GM18867 (cell line): ENCODE measurements at regions not wholly inside any gene's neighbourhood (a gene's known extent, or its start where the extent isn't known, plus 50 kb on each side); places are given as distances from the start of the nearest gene placed in this dataset.
"Not testable (repeated sequence)": the region's sequence is repeated elsewhere in the genome, so short reads cannot be mapped to it uniquely, and the experiment has no call there.

Experiments used
- ATAC-seq: cut with Tn5 transposase; IDR thresholded peaks from one replicate; pipeline ENCODE4 v1.9.1; 2021; ENCODE audit warnings: mild to moderate bottlenecking, moderate library complexity; ENCODE audit not compliant: unreplicated experiment

DNA sequence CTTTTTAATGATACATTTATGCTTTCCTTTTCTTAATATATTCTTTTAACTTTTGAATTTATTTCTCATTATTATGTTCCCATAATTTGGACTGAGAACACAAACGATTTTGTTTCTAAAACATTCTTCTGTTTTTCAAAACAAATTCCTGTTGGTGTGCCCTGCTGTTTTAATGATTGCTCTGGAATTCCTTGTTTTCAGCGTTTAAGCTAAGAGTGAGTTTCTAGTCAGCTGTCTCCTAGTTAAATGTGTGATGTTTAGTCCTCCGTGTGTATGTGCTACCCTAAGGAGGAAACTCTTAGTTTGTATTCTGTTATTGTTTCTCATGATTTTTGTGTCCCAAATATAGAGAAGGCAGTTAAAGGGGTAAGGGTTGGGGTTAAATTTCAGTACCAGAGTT lies 306.1 kb upstream of the RGS17 start:
- ATAC-seq, result no peak

GRCh38 chr6:153436351-153436750 lies 305.3 kb upstream of the RGS17 start:
- ATAC-seq, result peak; percentile 63

DNA sequence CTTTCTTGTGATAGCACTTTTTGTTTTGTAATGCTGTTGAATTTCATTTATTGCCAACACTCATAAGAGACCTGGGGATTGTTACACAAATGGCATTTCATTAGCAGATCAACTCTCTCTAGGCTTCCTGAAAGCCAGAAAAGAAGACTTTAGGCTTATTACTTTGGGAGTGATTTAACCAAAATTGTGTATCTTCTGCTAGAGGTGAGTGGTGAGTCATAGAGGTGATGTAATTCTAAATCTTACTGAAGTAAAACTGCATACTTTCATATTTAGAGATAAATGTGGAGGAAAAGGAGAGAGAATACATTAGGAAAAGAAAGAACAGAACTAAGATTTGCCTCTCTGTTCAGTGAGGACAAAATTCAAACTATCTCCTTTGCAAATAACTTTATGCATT lies 304.7 kb upstream of the RGS17 start:
- no peak for ATAC-seq

- ATAC-seq, result no peak
Measured at GRCh38 chr6:153425536-153425935, 294.5 kb upstream of the RGS17 start.

DNA sequence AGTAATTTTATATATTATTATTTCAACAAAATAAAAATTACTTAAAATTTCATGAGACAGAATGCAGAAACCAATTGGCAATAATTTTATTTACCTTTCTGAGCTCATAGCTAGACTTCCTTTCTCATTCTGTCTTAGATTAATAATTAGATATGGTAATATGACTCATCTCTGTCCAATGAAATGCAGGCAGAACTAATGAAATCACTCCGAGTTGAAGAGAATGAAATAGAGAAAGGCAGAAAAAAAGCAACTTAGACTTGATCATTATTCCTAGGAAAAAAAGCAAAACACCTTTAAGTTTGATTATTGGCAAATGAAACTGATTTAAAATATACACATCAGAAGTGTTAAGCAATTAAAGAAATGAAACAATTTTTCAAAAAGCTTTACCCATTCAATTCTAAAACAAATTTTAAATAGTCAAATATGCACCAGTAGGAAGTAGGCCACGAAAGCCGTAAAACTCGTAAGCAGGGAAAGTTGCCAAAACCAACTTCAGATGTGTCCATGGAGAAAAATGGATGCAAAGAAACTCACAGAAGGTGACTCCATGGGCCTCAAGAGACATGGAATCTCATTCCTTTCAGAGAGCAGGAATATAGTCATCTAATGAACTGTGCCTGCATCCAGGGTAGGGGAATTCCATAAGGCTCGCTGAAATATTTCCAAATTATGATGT lies 293.8 kb upstream of the RGS17 start:
- ATAC-seq, result no peak

DNA sequence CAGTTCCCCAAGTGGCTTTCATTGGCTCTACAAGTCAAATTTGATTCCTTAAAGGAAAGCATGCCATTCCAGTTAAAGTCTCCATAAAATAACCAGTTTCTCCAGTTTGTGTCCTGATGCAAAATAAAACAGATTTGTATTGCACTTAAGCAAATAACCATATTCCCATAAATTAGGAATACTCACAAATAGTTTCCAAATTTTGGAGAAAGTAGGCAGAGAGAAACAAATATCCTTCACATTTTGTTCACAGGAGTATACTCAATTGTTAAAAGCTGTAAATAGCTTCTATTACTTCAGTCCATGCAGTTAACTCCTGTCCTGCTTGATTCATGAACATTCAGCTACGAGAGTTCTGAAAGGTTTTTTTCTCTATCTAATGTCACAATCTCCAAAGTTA lies 281.4 kb upstream of the RGS17 start:
- ATAC-seq, result no peak

- no peak for ATAC-seq
Measured at GRCh38 chr6:153411070-153411648, 280.1 kb upstream of the RGS17 start.

DNA sequence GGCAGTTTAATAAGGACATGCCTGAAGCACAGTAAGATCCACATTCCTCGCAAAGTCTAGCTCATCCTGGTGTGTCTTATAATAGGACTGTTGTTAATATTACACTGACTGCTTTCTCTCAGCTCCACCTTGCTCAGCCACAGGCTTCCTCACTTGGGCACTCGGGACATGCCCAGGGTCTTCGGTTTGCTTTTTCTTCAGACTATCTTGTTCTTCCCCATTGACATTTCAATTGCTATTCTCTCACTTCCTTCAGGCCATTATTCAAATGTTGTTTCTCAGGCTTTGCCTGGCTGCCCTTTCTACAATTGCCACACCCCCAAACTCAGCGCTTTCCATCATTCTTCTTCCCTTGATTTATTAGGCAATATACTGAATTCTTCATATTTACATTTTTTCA lies 274.8 kb upstream of the RGS17 start:
- no peak for ATAC-seq

DNA sequence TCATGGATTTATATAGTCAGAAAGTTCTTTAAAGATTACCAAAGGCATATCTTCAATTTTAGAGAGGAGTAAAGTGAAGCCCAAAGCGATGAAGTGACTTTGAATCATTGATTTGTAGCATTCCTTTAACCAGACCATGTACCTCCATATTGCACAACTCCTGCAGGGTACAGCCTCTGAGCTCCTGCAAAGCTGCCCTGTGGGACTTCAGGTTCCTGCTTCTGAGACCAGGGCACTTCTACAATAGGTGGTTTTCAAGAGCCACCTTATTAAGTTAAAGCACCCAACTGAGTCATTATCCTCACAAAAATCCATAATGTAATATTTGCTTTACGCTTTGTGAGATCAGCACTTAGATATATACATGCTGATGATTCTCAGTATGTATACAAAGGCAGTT lies 270.7 kb upstream of the RGS17 start:
- no peak for ATAC-seq

DNA sequence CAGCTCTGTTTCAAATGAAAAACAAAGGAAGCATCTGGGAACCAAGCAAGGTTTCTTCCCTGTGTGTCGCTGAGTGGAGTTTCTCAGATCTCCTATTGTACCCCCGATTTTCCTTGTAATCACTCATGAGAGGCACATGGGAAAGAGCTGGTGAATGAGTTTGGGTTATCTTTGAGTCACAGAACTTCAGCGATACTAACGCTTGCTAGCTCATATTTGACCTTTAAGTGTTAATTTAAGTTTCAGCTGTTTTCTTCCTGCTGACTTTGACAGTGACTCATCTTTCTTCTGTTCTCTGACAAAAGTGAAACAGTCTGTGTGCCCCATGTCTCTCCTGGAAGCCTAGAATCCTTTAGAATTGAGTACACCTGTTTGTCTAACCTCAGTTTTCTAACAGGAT lies 261.1 kb upstream of the RGS17 start:
- no peak for ATAC-seq

DNA sequence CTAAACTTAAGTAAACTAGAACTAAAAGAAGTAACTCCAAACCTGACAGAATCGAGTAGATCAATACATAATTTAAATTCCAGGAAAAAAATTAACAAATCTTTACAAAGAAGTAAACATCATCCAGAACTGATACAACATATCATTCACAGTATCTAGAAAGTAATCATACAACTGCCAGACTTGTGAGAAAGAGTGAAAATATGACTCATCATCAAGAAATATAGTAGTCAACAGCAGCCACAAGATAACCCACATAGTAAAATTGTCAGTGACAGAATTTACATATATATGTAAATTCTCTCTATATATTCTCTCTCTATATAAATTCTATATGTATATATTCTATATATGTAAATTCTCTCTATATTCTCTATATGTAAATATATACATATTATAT lies 242.8 kb upstream of the RGS17 start:
- ATAC-seq, result no peak

DNA sequence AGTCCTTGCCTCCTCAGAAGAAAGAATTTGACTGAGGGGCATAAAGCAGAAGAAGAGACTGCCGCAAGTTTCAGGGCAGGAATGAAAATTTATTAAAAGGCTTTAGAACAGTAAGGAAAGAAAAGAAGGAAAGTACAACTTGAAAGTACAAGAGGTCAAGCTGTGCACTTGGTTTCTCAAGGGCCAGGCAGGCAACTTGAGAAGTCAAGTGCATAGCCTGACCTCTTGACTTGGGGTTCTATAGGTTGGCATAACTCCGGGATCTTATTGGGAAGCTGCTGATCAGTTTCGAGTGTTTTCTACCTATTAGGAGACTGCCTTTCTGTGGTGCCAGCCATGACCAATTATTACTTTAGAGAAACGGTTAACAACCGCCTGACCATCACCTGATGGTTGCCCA lies 237.0 kb upstream of the RGS17 start:
- no peak for ATAC-seq

- ATAC-seq, result no peak
Measured at GRCh38 chr6:153367021-153367420, 235.9 kb upstream of the RGS17 start.

DNA sequence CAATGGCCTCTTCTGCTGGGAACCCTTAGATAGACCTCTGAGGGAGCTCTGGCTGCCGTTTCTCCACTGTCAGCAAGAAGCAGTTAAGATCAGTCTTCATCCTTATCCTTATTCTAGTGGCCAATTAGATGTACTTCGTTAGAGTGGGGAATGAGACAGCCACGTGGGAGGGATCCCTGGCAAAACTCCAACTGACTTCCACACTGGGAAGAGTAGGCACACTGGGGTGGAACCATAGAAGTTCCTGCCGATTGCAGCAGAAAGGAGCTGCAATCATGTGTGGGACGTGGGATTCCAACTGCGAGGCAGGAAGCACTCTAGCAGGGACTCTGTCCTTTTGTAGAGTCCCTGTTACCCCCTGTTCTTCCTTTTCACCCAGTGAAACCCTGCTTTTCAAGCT lies 226.3 kb upstream of the RGS17 start:
- no peak for ATAC-seq

GRCh38 chr6:153340568-153340967 lies 209.5 kb upstream of the RGS17 start:
- no peak for ATAC-seq

GRCh38 chr6:153334121-153334520 lies 203.0 kb upstream of the RGS17 start:
- ATAC-seq, result no peak

GRCh38 chr6:153331221-153331620 lies 200.1 kb upstream of the RGS17 start:
- not testable (repeated sequence) for ATAC-seq

GRCh38 chr6:153328194-153328593 lies 197.1 kb upstream of the RGS17 start:
- ATAC-seq, result no peak

- no peak for ATAC-seq
Measured at GRCh38 chr6:153325661-153326060, 194.6 kb upstream of the RGS17 start.

DNA sequence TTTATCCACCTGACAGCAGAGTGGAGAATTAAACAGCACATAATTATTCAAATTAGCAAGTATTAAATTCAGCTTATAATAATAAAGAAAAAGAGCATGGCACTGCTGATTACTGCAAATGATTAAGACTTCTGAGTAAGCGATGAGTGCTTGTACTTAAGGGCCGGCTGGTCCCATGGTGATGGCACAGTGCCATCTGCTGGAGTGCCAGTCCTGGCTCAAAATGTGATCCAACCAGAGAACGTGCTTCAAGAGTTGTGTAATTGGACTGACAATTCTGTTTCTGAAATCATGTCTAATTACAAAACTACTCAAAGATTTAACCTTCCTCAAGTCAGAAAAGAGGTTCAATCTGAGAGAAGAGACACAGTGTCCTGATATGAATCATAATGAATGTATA lies 181.6 kb upstream of the RGS17 start:
- ATAC-seq, result peak; percentile 78

GRCh38 chr6:153309651-153310050 lies 178.6 kb upstream of the RGS17 start:
- no peak for ATAC-seq

DNA sequence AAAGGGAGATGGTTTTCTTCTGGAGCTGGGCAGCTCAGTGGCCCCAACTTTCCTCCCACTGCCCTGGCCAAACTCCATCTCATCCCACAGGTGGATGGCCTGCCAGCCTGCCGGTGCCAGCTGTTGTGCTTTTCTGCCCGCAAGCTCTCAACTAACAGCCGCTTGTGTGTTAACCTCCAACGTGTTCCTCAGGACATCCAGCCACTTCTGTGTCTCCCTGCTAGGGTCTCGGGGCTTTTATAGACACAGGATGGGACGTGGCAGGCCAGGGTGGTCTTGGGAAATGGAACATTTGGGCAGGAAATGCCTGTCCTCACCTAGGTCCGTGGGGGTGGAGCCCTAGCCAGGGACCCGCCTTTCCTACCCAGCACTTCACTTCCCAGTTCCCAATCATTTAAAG lies 171.1 kb upstream of the RGS17 start:
- ATAC-seq, result no peak

- peak; percentile 72 for ATAC-seq
Measured at GRCh38 chr6:153301602-153302001, 170.5 kb upstream of the RGS17 start.
